ENCODE measurements at regions not wholly inside any gene's neighbourhood (a gene's known extent, or its start where the extent isn't known, plus 50 kb on each side); places are given as distances from the start of the nearest gene placed in this dataset.

- no peak for DNase-seq
Observed at GRCh38 chr3:67864587-67865183, 210.3 kb upstream of the SUCLG2 start.

GRCh38 chr3:67863869-67864268 is 209.5 kb upstream of the SUCLG2 start:
- DNase-seq: no peak

GRCh38 chr3:67860429-67860828 is 206.0 kb upstream of the SUCLG2 start:
- DNase-seq: no peak

GRCh38 chr3:67858492-67858891 is 204.1 kb upstream of the SUCLG2 start:
- no peak for DNase-seq

- DNase-seq: no peak
Observed at GRCh38 chr3:67856718-67857117, 202.3 kb upstream of the SUCLG2 start.

- no peak for DNase-seq
Observed at GRCh38 chr3:67854663-67855062, 200.3 kb upstream of the SUCLG2 start.

- DNase-seq: no peak
Observed at GRCh38 chr3:67853520-67853919, 199.1 kb upstream of the SUCLG2 start.

- DNase-seq: no peak
Observed at GRCh38 chr3:67848299-67848698, 193.9 kb upstream of the SUCLG2 start.

- no peak for DNase-seq
Observed at GRCh38 chr3:67846166-67846565, 191.8 kb upstream of the SUCLG2 start.

- no peak for DNase-seq
Observed at GRCh38 chr3:67832817-67833216, 178.4 kb upstream of the SUCLG2 start.

- no peak for DNase-seq
Observed at GRCh38 chr3:67831262-67831661, 176.8 kb upstream of the SUCLG2 start.

GRCh38 chr3:67828486-67829010 is 174.1 kb upstream of the SUCLG2 start:
- no peak for DNase-seq

GRCh38 chr3:67821135-67821534 is 166.7 kb upstream of the SUCLG2 start:
- DNase-seq: no peak

GRCh38 chr3:67819447-67819846 is 165.0 kb upstream of the SUCLG2 start:
- peak; percentile 12 for DNase-seq

GRCh38 chr3:67809370-67809935 is 155.0 kb upstream of the SUCLG2 start:
- no peak for DNase-seq

GRCh38 chr3:67808906-67809305 is 154.5 kb upstream of the SUCLG2 start:
- no peak for DNase-seq

GRCh38 chr3:67804578-67804977 is 150.2 kb upstream of the SUCLG2 start:
- DNase-seq: no peak

GRCh38 chr3:67804089-67804488 is 149.7 kb upstream of the SUCLG2 start:
- no peak for DNase-seq

- DNase-seq: no peak
Observed at GRCh38 chr3:67798412-67798811, 144.0 kb upstream of the SUCLG2 start.

- DNase-seq: no peak
Observed at GRCh38 chr3:67791620-67792019, 137.2 kb upstream of the SUCLG2 start.

GRCh38 chr3:67790043-67790442 is 135.6 kb upstream of the SUCLG2 start:
- peak; percentile 79 for DNase-seq

- DNase-seq: no peak
Observed at GRCh38 chr3:67788396-67788795, 134.0 kb upstream of the SUCLG2 start.

GRCh38 chr3:67783281-67784250 is 129.2 kb upstream of the SUCLG2 start:
- no peak for DNase-seq

GRCh38 chr3:67781871-67782270 is 127.5 kb upstream of the SUCLG2 start:
- no peak for DNase-seq

All from CD4-positive, alpha-beta T cell treated with Interleukin-17A for 4 hours (primary cell).